Glomerular visceral epithelial cell (primary cell): ENCODE measurements at regions not wholly inside any gene's neighbourhood (a gene's known extent, or its start where the extent isn't known, plus 50 kb on each side); places are given as distances from the start of the nearest gene placed in this dataset.
"Not testable (repeated sequence)": the region's sequence is repeated elsewhere in the genome, so short reads cannot be mapped to it uniquely, and the experiment has no call there.

Experiments used
- DNase-seq: peaks from one replicate; pipeline ENCODE4 v3.0.0-alpha.2; 2016; ENCODE audit errors: extremely low spot score

GRCh38 chr5:159503236-159503635, 172.9 kb upstream of the IL12B start:
- no peak for DNase-seq

- DNase-seq = no peak
These were observed 174.0 kb upstream of the IL12B start for GRCh38 chr5:159504106-159504856.

- DNase-seq = no peak
These were observed 174.6 kb upstream of the IL12B start for GRCh38 chr5:159504857-159505304.

GRCh38 chr5:159507055-159507454, 176.8 kb upstream of the IL12B start:
- DNase-seq = no peak

GRCh38 chr5:159507661-159508060, 177.4 kb upstream of the IL12B start:
- DNase-seq = no peak

- DNase-seq = no peak
These were observed 178.1 kb upstream of the IL12B start for GRCh38 chr5:159508344-159508743.

- DNase-seq = no peak
These were observed 178.8 kb upstream of the IL12B start for GRCh38 chr5:159509002-159509660.

GRCh38 chr5:159510282-159510681, 180.0 kb upstream of the IL12B start:
- no peak for DNase-seq

GRCh38 chr5:159511570-159511969, 181.3 kb upstream of the IL12B start:
- DNase-seq = no peak

- no peak for DNase-seq
These were observed 181.8 kb upstream of the IL12B start for GRCh38 chr5:159512064-159512463.

GRCh38 chr5:159514229-159514810, 184.0 kb upstream of the IL12B start:
- DNase-seq = no peak

GRCh38 chr5:159515197-159515596, 184.9 kb upstream of the IL12B start:
- DNase-seq = no peak

GRCh38 chr5:159515909-159516415, 185.7 kb upstream of the IL12B start:
- peak; percentile 69 for DNase-seq

- no peak for DNase-seq
These were observed 188.1 kb upstream of the IL12B start for GRCh38 chr5:159518371-159518770.

GRCh38 chr5:159519365-159519764, 189.1 kb upstream of the IL12B start:
- DNase-seq = no peak

- DNase-seq = no peak
These were observed 192.6 kb upstream of the IL12B start for GRCh38 chr5:159522841-159523240.

- DNase-seq = not testable (repeated sequence)
These were observed 194.0 kb upstream of the IL12B start for GRCh38 chr5:159524279-159524678.

- DNase-seq = no peak
These were observed 194.8 kb upstream of the IL12B start for GRCh38 chr5:159525117-159525516.

- DNase-seq = no peak
These were observed 197.4 kb upstream of the IL12B start for GRCh38 chr5:159527546-159528254.

- DNase-seq = no peak
These were observed 201.3 kb upstream of the IL12B start for GRCh38 chr5:159531554-159532105.

- DNase-seq = no peak
These were observed 202.9 kb upstream of the IL12B start for GRCh38 chr5:159533197-159533596.

- no peak for DNase-seq
These were observed 205.9 kb upstream of the IL12B start for GRCh38 chr5:159536166-159536565.
